ENCODE measurements at regions not wholly inside any gene's neighbourhood (a gene's known extent, or its start where the extent isn't known, plus 50 kb on each side); places are given as distances from the start of the nearest gene placed in this dataset.

- TF ChIP-seq CTCF (conservative IDR thresholded peaks at IDR 0.05; ENCODE audit: low read depth in 2 of 2) (no peak), POLR2AphosphoS5 (IDR thresholded peaks at IDR 0.05; ENCODE audit: low read depth) (no peak), STAT1 (IDR thresholded peaks at IDR 0.05; ENCODE audit: unreplicated experiment) (no peak)
These were observed 339.2 kb upstream of the MEOX2 start (continued) for GRCh38 chr7:16025696-16026095.

- no peaks in the 10 kb centered on the region for H3K36me3 Mint-ChIP-seq (ENCODE audit: low read depth)
- Histone ChIP-seq H3F3A (replicated peaks; ENCODE audit: low read depth) (no peaks in the 10 kb centered on the region), H3K4me3 (no peak overlapping the region), H3K4me1 (ENCODE audit: insufficient read depth) (0 out of 2 replicates have a peak, but pooled peaks cover 4% of the 10 kb centered on the region), H4K20me1 (replicated peaks; ENCODE audit: insufficient read depth) (no peaks in the 10 kb centered on the region), H3K27me3 (ENCODE audit: insufficient read depth) (no peaks in the 10 kb centered on the region), H3K9me2 (ENCODE audit: insufficient read depth) (no peaks in the 10 kb centered on the region), H3K79me2 (replicated peaks; ENCODE audit: insufficient read depth) (no peaks in the 10 kb centered on the region), H3K36me3 (ENCODE audit: insufficient read depth) (no peaks in the 10 kb centered on the region), H2AFZ (no peak overlapping the region), H3K4me2 (no peak overlapping the region), H3K27ac (ENCODE audit: low read depth) (no peak overlapping the region)
- peak overlapping the region; percentile 58; the same call in 1 of the 2 replicates for H3K27ac Mint-ChIP-seq
- H3K27me3 Mint-ChIP-seq (ENCODE audit: insufficient read depth, low read depth, poor library complexity) = no peaks in the 10 kb centered on the region
- H3K4me1 Mint-ChIP-seq = peaks cover 21% of the 10 kb centered on the region
- DNase-seq (ENCODE audit: low spot score) (no peak), ATAC-seq (no peak)
- no peaks in the 10 kb centered on the region for H3K9me3 Mint-ChIP-seq
- no peak overlapping the region for H3K4me3 Mint-ChIP-seq
- TF ChIP-seq CREB1 (CRISPR knock-in tag; IDR thresholded peaks at IDR 0.05; ENCODE audit: low read depth) (no peak), JUNB (IDR thresholded peaks at IDR 0.05; ENCODE audit: unreplicated experiment) (no peak), NANOG (IDR thresholded peaks at IDR 0.05; ENCODE audit: borderline replicate concordance) (no peak), EZH2phosphoT487 (IDR thresholded peaks at IDR 0.05; ENCODE audit: unreplicated experiment) (no peak), EZH2 (IDR thresholded peaks at IDR 0.05; ENCODE audit: low read depth, unreplicated experiment) (no peak), REST (IDR thresholded peaks at IDR 0.05; ENCODE audit: unreplicated experiment) (no peak), STAT1 (IDR thresholded peaks at IDR 0.05; ENCODE audit: unreplicated experiment) (no peak), POLR2AphosphoS5 (IDR thresholded peaks at IDR 0.05; ENCODE audit: low read depth) (no peak), ZNF114 (CRISPR knock-in tag; IDR thresholded peaks at IDR 0.05) (no peak), CTCF (conservative IDR thresholded peaks at IDR 0.05; ENCODE audit: low read depth in 2 of 2) (no peak), ZNF331 (CRISPR knock-in tag; IDR thresholded peaks at IDR 0.05; ENCODE audit: low read depth) (no peak)
- TF ChIP-seq, protein P1, sequence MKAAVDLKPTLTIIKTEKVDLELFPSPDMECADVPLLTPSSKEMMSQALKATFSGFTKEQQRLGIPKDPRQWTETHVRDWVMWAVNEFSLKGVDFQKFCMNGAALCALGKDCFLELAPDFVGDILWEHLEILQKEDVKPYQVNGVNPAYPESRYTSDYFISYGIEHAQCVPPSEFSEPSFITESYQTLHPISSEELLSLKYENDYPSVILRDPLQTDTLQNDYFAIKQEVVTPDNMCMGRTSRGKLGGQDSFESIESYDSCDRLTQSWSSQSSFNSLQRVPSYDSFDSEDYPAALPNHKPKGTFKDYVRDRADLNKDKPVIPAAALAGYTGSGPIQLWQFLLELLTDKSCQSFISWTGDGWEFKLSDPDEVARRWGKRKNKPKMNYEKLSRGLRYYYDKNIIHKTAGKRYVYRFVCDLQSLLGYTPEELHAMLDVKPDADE (IDR thresholded peaks at IDR 0.05) = no peak
These were observed 337.0 kb upstream of the MEOX2 start for GRCh38 chr7:16023503-16023902.

Measured in GM23338 (cell line).